ENCODE measurements at regions not wholly inside any gene's neighbourhood (a gene's known extent, or its start where the extent isn't known, plus 50 kb on each side); places are given as distances from the start of the nearest gene placed in this dataset.

- H3K27ac ChIP-seq: no peak overlapping the region
- TF ChIP-seq, protein P1, sequence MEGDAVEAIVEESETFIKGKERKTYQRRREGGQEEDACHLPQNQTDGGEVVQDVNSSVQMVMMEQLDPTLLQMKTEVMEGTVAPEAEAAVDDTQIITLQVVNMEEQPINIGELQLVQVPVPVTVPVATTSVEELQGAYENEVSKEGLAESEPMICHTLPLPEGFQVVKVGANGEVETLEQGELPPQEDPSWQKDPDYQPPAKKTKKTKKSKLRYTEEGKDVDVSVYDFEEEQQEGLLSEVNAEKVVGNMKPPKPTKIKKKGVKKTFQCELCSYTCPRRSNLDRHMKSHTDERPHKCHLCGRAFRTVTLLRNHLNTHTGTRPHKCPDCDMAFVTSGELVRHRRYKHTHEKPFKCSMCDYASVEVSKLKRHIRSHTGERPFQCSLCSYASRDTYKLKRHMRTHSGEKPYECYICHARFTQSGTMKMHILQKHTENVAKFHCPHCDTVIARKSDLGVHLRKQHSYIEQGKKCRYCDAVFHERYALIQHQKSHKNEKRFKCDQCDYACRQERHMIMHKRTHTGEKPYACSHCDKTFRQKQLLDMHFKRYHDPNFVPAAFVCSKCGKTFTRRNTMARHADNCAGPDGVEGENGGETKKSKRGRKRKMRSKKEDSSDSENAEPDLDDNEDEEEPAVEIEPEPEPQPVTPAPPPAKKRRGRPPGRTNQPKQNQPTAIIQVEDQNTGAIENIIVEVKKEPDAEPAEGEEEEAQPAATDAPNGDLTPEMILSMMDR (conservative IDR thresholded peaks at IDR 0.05): no peak
These were observed 87.3 kb upstream of the RPL38 start for GRCh38 chr17:74116087-74116717.

DNA sequence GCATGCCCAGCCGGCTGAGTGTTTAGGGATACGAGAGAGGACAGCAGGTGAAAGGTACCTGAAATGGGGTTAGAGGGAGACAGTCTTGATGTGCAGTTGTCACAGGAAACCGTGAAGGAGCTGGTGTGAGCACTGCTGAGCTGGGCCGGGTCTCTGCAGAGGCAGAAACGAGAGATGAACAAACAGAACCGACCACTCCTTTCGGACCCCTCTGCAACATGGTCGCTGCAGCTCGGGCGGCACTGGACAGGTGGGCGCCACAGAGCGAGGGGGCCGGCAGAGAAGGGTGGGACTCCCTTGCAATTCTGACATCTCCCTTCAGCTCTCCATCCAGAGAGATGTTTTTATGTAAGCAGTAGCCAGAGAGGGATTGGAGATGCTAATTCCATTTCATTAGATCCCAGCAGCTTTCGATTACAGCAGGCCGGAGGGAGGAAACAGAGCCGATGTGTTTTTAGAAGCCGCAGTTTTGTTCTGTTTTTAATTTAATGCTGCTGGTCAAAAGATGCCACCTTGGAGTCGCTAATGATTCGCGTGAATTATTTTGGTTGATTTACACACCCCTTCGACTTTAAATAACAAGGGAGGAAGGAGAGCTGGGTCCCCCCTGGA lies 86.3 kb upstream of the RPL38 start:
- H3K27ac ChIP-seq: no peak overlapping the region
- TF ChIP-seq, protein P1 (conservative IDR thresholded peaks at IDR 0.05): no peak

GRCh38 chr17:74117999-74118421 lies 85.5 kb upstream of the RPL38 start:
- TF ChIP-seq, protein P1 (conservative IDR thresholded peaks at IDR 0.05): no peak
- H3K27ac ChIP-seq: no peak overlapping the region

DNA sequence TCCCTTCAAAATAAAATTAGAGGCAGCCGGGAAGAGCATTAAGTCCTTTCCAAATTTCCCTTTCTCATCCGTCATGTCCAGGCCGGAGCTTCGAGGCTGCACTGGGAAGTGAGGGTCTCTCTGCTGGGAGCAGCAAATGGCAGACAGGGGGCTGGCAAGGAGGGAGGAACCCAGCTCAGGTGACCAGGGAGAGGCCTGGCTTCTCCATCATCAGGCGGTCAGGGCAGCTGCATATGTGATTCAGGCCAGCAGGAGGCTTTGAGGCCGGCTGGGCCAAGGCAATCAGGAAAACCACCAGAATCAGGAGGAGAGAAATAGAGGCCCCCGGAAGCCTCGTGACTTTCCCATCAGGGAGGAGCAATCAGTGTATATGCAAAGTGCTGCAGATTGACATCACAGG lies 85.0 kb upstream of the RPL38 start:
- H3K27ac ChIP-seq: no peak overlapping the region
- TF ChIP-seq, protein P1 (conservative IDR thresholded peaks at IDR 0.05): no peak; the same call in 1 of the 2 replicates

DNA sequence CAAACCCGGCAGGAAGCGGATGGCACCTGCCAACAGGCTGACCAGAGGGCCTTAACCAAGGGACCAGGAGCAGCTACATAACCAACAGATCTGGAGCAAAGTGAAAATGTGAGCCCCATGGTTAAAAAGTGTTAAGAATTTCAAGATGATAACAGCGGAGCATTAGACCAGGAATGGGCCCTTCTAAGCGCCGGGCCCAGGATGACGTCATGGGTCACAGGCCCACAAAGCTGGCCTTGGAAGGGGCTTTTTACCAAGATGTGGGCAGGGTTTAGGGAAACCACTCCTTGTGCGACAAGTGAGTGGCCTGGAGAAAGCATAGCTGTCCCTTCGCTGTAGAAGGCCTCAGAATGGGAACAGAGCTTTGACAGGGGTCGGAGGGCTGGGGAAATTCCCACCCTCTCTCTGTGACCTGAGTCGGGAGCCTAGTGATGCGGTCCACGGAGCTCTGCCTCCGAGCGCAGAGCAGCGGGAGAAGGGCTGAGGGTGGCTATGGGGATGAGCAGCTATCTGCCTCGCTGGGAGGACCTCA lies 84.4 kb upstream of the RPL38 start:
- TF ChIP-seq, protein P1 (conservative IDR thresholded peaks at IDR 0.05): no peak
- no peak overlapping the region for H3K27ac ChIP-seq

- H3K27ac ChIP-seq: no peak overlapping the region
- TF ChIP-seq, protein P1 (conservative IDR thresholded peaks at IDR 0.05): no peak
These were observed 83.5 kb upstream of the RPL38 start for GRCh38 chr17:74119965-74120364.

- no peak overlapping the region for H3K27ac ChIP-seq
- TF ChIP-seq, protein P1 (conservative IDR thresholded peaks at IDR 0.05): no peak
These were observed 80.1 kb upstream of the RPL38 start for GRCh38 chr17:74123350-74123749.
